Naive thymus-derived CD4-positive, alpha-beta T cell (primary cell): ENCODE measurements at regions not wholly inside any gene's neighbourhood (a gene's known extent, or its start where the extent isn't known, plus 50 kb on each side); places are given as distances from the start of the nearest gene placed in this dataset.
A peak's percentile ranks its signal among the peaks of the same experiment; 100 is the strongest.

Source experiments
- ATAC-seq: fragments of 150-1000 bp; cut with Tn5 transposase; 2 replicates; pipeline ENCODE4 v1.10.0; 2021; ENCODE audit warnings: mild to moderate bottlenecking, moderate library complexity
- CTCF ChIA-PET: fragments of 350-600 bp; sonication (Branson Sonifier 250); formaldehyde crosslinking; loops from one replicate; lab custom pipeline; 2021; ENCODE audit warnings: antibody characterized with exemption; lab: Charles Lee
- POLR2A ChIA-PET: fragments of 350-600 bp; sonication (Branson Sonifier 250); formaldehyde crosslinking; loops from one replicate; lab custom pipeline; 2021; ENCODE audit warnings: antibody characterized with exemption, inconsistent platforms; lab: Charles Lee
- DNase-seq, 9 donors: peaks; one replicate each; pipeline versions ENCODE4 v3.0.0 to v3.0.0-alpha.2; 2020 to 2022; ENCODE audit warnings: mixed read lengths in 1 of 9
- H3K27ac ChIP-seq: one replicate; pipeline ENCODE4 v1.7.0; 2013; ENCODE audit warnings: mild to moderate bottlenecking, low read depth, low read length, moderate library complexity
- H3K27me3 ChIP-seq, 2 donors: one replicate each; pipeline ENCODE4 v1.7.0; 2013; ENCODE audit warnings: low read length in 2 of 2, mild to moderate bottlenecking in 2 of 2, moderate library complexity in 2 of 2; ENCODE audit not compliant: control insufficient read depth in 2 of 2, insufficient read depth in 2 of 2
- H3K36me3 ChIP-seq, 3 experiments: 1 replicate in 2 of 3; 2 replicates in 1 of 3; pipeline ENCODE4 v1.7.0; 2013; ENCODE audit warnings: low read length in 3 of 3, mild to moderate bottlenecking in 3 of 3, moderate library complexity in 1 of 3; ENCODE audit not compliant: insufficient read depth in 3 of 3, control insufficient read depth in 2 of 3
- H3K4me1 ChIP-seq, 2 donors: one replicate each; pipeline ENCODE4 v1.7.0; 2013; ENCODE audit warnings: low read length in 2 of 2, mild to moderate bottlenecking in 2 of 2, moderate library complexity in 1 of 2; ENCODE audit not compliant: control insufficient read depth in 2 of 2, insufficient read depth in 2 of 2
- H3K4me3 ChIP-seq: 2 replicates; pipeline ENCODE4 v1.7.0; 2013; ENCODE audit warnings: mild to moderate bottlenecking, low read length
- H3K9me3 ChIP-seq, 3 experiments: 1 replicate in 2 of 3; 2 replicates in 1 of 3; pipeline ENCODE4 v1.7.0; 2013; ENCODE audit warnings: low read length in 3 of 3; ENCODE audit not compliant: control insufficient read depth in 2 of 3
- H3K27ac Mint-ChIP-seq, 9 donors: one replicate each; pipeline ENCODE4 v1.8.0; 2020 to 2022; ENCODE audit warnings: mixed read lengths in 9 of 9, mild to moderate bottlenecking in 8 of 9, moderate library complexity in 5 of 9, inconsistent platforms in 2 of 9
- H3K27me3 Mint-ChIP-seq, 5 donors: one replicate each; pipeline ENCODE4 v1.8.0; 2021 to 2022; ENCODE audit warnings: mixed read lengths in 5 of 5, mild to moderate bottlenecking in 1 of 5
- H3K36me3 Mint-ChIP-seq, 5 donors: one replicate each; pipeline ENCODE4 v1.8.0; 2020 to 2022; ENCODE audit warnings: mixed read lengths in 5 of 5, mild to moderate bottlenecking in 3 of 5, inconsistent platforms in 1 of 5
- H3K4me1 Mint-ChIP-seq, 7 donors: one replicate each; pipeline ENCODE4 v1.8.0; 2020 to 2022; ENCODE audit warnings: mixed read lengths in 7 of 7, mild to moderate bottlenecking in 3 of 7, inconsistent platforms in 1 of 7
- H3K4me3 Mint-ChIP-seq, 10 donors: one replicate each; pipeline ENCODE4 v1.8.0; 2020 to 2022; ENCODE audit warnings: mild to moderate bottlenecking in 10 of 10, mixed read lengths in 10 of 10, moderate library complexity in 6 of 10, inconsistent platforms in 2 of 10
- H3K9me3 Mint-ChIP-seq, 11 donors: one replicate each; pipeline ENCODE4 v1.8.0; 2020 to 2022; ENCODE audit warnings: mixed read lengths in 11 of 11, mild to moderate bottlenecking in 4 of 11, inconsistent platforms in 1 of 11, moderate library complexity in 1 of 11
- intact Hi-C, 2 donors: fragments of 100-400 bp; cut with micrococcal nuclease; formaldehyde crosslinking; loops; one replicate each; pipeline ENCODE4 v1.15.1; 2023

DNA sequence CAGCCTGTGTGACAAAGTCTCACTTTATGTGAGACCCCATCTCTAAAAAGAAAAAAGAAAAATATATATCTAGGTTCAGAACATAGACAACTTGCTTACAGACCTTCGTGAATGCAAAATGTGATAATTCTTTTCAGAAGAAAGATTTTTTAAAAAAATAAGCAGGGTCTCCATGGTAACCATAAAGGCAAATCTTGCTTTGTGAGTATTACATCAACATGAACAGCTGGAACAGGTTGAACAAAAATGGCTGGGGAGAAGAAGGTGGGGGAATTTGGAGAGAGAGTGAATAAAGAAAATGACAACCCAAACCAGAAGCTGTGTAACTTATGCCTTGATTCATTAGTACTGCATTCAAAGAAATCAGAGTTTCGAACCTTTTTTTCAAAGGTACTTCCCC is 125.2 kb upstream of the RAP2B start:
- ATAC-seq, result no peak
- Mint-ChIP-seq H3K4me3 (no peak overlapping the region), H3K4me1 (peaks cover 0 to 4% (median 0%) of the 10 kb centered on the region in 7 donors), H3K36me3 (no peaks in the 10 kb centered on the region), H3K9me3 (no peaks in the 10 kb centered on the region), H3K27me3 (peaks cover 0 to 10% (median 0%) of the 10 kb centered on the region in 5 donors), H3K27ac (no peak overlapping the region)
- ChIA-PET POLR2A (no interaction called here), CTCF (no interaction called here)
- no peaks in the 10 kb centered on the region for H3K27me3 ChIP-seq
- no peaks in the 10 kb centered on the region for H3K36me3 ChIP-seq
- no peak overlapping the region for H3K27ac ChIP-seq
- H3K4me3 ChIP-seq, result no peak overlapping the region
- intact Hi-C loops, result no loop called here
- no peaks in the 10 kb centered on the region for H3K9me3 ChIP-seq
- no peaks in the 10 kb centered on the region for H3K4me1 ChIP-seq
- DNase-seq, result peak in 1 of 9 donors; percentile 10

- intact Hi-C loops, result no loop called here
- CTCF ChIA-PET, result no interaction called here
- ATAC-seq, result no peak
- no peak for DNase-seq
- no peaks in the 10 kb centered on the region for H3K9me3 ChIP-seq
- no peaks in the 10 kb centered on the region for H3K36me3 ChIP-seq
- peaks cover 0 to 8% (median 0%) of the 10 kb centered on the region in 7 donors for H3K4me1 Mint-ChIP-seq
- peaks cover 0 to 4% (median 0%) of the 10 kb centered on the region in 5 donors for H3K27me3 Mint-ChIP-seq
- no peaks in the 10 kb centered on the region for H3K27me3 ChIP-seq
- H3K27ac ChIP-seq, result no peak overlapping the region
- no peaks in the 10 kb centered on the region for H3K9me3 Mint-ChIP-seq
- H3K4me3 ChIP-seq, result no peak overlapping the region
- H3K4me1 ChIP-seq, result no peaks in the 10 kb centered on the region
- peak overlapping the region in 1 of 10 donors; percentile 31 for H3K4me3 Mint-ChIP-seq
- peak overlapping the region in 1 of 9 donors; percentile 46 for H3K27ac Mint-ChIP-seq
- POLR2A ChIA-PET, result no interaction called here
- H3K36me3 Mint-ChIP-seq, result no peaks in the 10 kb centered on the region
Measured at GRCh38 chr3:153038367-153038766, 123.7 kb upstream of the RAP2B start.

DNA sequence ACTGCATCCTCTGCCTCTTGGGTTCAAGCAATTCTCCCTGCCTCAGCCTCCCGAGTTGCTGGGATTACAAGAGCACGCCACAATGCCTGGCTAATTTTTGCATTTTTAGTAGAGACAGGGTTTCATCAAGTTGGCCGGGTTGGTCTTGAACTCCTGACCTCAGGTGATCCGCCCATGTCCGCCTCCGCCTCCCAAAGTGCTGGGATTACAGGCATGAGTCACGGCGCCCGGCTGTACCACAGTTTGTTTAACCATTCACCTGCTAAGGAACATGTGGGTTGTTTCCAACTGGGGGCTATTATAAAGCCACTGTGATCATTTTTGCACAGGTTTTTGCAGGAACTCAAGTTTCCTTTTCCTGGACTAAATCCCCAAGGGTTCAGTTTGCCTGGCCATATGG is 123.2 kb upstream of the RAP2B start:
- H3K4me3 ChIP-seq, result no peak overlapping the region
- no peaks in the 10 kb centered on the region for H3K9me3 Mint-ChIP-seq
- H3K27me3 Mint-ChIP-seq, result peaks cover 0 to 3% (median 0%) of the 10 kb centered on the region in 5 donors
- no peaks in the 10 kb centered on the region for H3K27me3 ChIP-seq
- DNase-seq, result no peak
- intact Hi-C loops, result no loop called here
- no peak overlapping the region for H3K27ac Mint-ChIP-seq
- no peaks in the 10 kb centered on the region for H3K9me3 ChIP-seq
- H3K4me1 Mint-ChIP-seq, result peaks cover 0 to 13% (median 0%) of the 10 kb centered on the region in 7 donors
- no peaks in the 10 kb centered on the region for H3K4me1 ChIP-seq
- no peak overlapping the region for H3K27ac ChIP-seq
- H3K36me3 ChIP-seq, result no peaks in the 10 kb centered on the region
- H3K4me3 Mint-ChIP-seq, result no peak overlapping the region
- ChIA-PET CTCF (no interaction called here), POLR2A (no interaction called here)
- ATAC-seq, result no peak
- H3K36me3 Mint-ChIP-seq, result no peaks in the 10 kb centered on the region

- ChIA-PET CTCF (interaction anchor here (0.8 to 1.8 kb wide), 5 partner anchors 151 to 729 kb away, joined by 3 to 6 read pairs (median 4); no protein-coding TSS in a partner anchor), POLR2A (no interaction called here)
- H3K36me3 Mint-ChIP-seq, result no peaks in the 10 kb centered on the region
- peaks cover 0 to 11% (median 0%) of the 10 kb centered on the region in 5 donors for H3K27me3 Mint-ChIP-seq
- ATAC-seq (no peak), DNase-seq (no peak)
- H3K9me3 Mint-ChIP-seq, result no peaks in the 10 kb centered on the region
- peaks cover 0 to 13% (median 2%) of the 10 kb centered on the region in 7 donors for H3K4me1 Mint-ChIP-seq
- Histone ChIP-seq H3K9me3 (no peaks in the 10 kb centered on the region), H3K27me3 (no peaks in the 10 kb centered on the region), H3K36me3 (no peaks in the 10 kb centered on the region), H3K27ac (no peak overlapping the region), H3K4me1 (no peaks in the 10 kb centered on the region), H3K4me3 (no peak overlapping the region)
- no peak overlapping the region for H3K4me3 Mint-ChIP-seq
- intact Hi-C loops, result loop anchor here (5.0 kb wide), 5 partner anchors 171 to 1211 kb away; no protein-coding TSS in a partner anchor
- no peak overlapping the region for H3K27ac Mint-ChIP-seq
Measured at GRCh38 chr3:153041181-153041580, 120.8 kb upstream of the RAP2B start.

DNA sequence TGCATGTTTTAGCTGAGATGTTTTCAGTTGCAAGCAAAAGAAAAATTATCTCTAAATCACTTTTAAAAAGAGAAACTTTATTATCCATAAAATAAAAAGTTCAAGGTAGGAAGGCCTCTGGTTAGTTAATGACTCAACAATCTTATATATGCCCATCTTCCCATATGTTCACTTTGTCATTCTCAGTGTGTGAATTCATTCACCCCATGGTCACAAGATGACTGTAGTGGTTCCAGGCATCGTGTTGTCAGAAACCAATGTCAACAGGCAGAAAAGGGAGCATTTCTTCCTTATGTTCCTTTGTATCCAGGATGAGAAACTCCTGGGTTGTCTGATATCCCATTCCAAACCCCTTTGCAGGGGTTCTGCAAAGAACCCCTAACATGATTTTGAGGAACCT is 119.9 kb upstream of the RAP2B start:
- Mint-ChIP-seq H3K27me3 (peaks cover 0 to 11% (median 0%) of the 10 kb centered on the region in 5 donors), H3K9me3 (no peaks in the 10 kb centered on the region), H3K27ac (no peak overlapping the region), H3K4me1 (peaks cover 0 to 13% (median 2%) of the 10 kb centered on the region in 7 donors), H3K36me3 (no peaks in the 10 kb centered on the region), H3K4me3 (no peak overlapping the region)
- no peak for DNase-seq
- no peak overlapping the region for H3K27ac ChIP-seq
- no peak for ATAC-seq
- no peaks in the 10 kb centered on the region for H3K36me3 ChIP-seq
- no peaks in the 10 kb centered on the region for H3K9me3 ChIP-seq
- H3K27me3 ChIP-seq, result no peaks in the 10 kb centered on the region
- CTCF ChIA-PET, result interaction anchor here (0.6 to 2.2 kb wide), 5 partner anchors 16 to 742 kb away, joined by 3 to 29 read pairs (median 5); no protein-coding TSS in a partner anchor
- H3K4me1 ChIP-seq, result no peaks in the 10 kb centered on the region
- intact Hi-C loops, result loop anchor here (5.0 kb wide), 5 partner anchors 170 to 1210 kb away; no protein-coding TSS in a partner anchor
- H3K4me3 ChIP-seq, result no peak overlapping the region
- POLR2A ChIA-PET, result interaction anchor here (1.0 kb wide), 1 partner anchor 8 kb away, joined by 3 read pairs; no protein-coding TSS in a partner anchor

- Mint-ChIP-seq H3K27me3 (peaks cover 0 to 8% (median 0%) of the 10 kb centered on the region in 5 donors), H3K27ac (no peak overlapping the region), H3K36me3 (no peaks in the 10 kb centered on the region), H3K4me1 (peaks cover 0 to 10% (median 2%) of the 10 kb centered on the region in 7 donors), H3K9me3 (no peaks in the 10 kb centered on the region), H3K4me3 (no peak overlapping the region)
- CTCF ChIA-PET, result interaction anchor here (0.6 to 2.5 kb wide), 12 partner anchors 18 to 829 kb away, joined by 3 to 29 read pairs (median 4); no protein-coding TSS in a partner anchor
- POLR2A ChIA-PET, result interaction anchor here (1.2 kb wide), 1 partner anchor 93 kb away, joined by 3 read pairs; no protein-coding TSS in a partner anchor
- ATAC-seq, result no peak
- no peaks in the 10 kb centered on the region for H3K9me3 ChIP-seq
- H3K27ac ChIP-seq, result no peak overlapping the region
- no peaks in the 10 kb centered on the region for H3K4me1 ChIP-seq
- H3K36me3 ChIP-seq, result no peaks in the 10 kb centered on the region
- DNase-seq, result no peak
- intact Hi-C loops, result loop anchor here (1.0 to 5.0 kb wide), 15 partner anchors 116 to 1209 kb away; no protein-coding TSS in a partner anchor
- H3K4me3 ChIP-seq, result no peak overlapping the region
- no peaks in the 10 kb centered on the region for H3K27me3 ChIP-seq
Measured at GRCh38 chr3:153043729-153044328, 118.2 kb upstream of the RAP2B start.
